DND-41 (cell line): ENCODE measurements at regions not wholly inside any gene's neighbourhood (a gene's known extent, or its start where the extent isn't known, plus 50 kb on each side); places are given as distances from the start of the nearest gene placed in this dataset.

Source experiments
- EZH2 ChIP-seq: IDR thresholded peaks from 3 replicates; pipeline ENCODE4 v1.6.1; 2012; ENCODE audit warnings: borderline replicate concordance, low read depth, mild to moderate bottlenecking, moderate library complexity, low read length, inconsistent platforms; ENCODE audit not compliant: severe bottlenecking
- TF ChIP-seq, protein P1 (sequence below): IDR thresholded peaks from 2 replicates; pipeline ENCODE4 v1.5.1; 2012; ENCODE audit warnings: borderline replicate concordance, low read length, moderate library complexity, mild to moderate bottlenecking; ENCODE audit not compliant: poor library complexity, severe bottlenecking; ENCODE audit errors: extremely low read depth

DNA sequence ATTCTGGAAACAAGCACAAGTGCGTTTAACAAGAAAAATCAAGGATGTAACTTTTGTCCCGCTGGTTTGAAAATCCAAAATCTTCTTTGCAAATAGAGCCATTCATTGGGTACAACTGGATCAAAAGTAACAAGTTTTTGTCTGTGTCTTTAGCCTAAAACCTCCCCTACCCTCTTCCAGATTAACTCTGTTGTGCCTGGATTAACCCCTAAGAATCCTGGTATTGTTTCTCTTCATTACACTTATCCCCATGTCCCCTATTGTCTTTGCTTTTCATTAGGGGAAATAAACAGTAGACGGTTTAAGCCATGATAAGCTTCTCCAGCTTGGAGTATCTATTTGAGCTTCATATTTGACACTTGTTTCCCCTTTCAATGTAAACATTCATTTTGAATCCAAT is 242.1 kb upstream of the ARGLU1 start:
- TF ChIP-seq, protein P1, sequence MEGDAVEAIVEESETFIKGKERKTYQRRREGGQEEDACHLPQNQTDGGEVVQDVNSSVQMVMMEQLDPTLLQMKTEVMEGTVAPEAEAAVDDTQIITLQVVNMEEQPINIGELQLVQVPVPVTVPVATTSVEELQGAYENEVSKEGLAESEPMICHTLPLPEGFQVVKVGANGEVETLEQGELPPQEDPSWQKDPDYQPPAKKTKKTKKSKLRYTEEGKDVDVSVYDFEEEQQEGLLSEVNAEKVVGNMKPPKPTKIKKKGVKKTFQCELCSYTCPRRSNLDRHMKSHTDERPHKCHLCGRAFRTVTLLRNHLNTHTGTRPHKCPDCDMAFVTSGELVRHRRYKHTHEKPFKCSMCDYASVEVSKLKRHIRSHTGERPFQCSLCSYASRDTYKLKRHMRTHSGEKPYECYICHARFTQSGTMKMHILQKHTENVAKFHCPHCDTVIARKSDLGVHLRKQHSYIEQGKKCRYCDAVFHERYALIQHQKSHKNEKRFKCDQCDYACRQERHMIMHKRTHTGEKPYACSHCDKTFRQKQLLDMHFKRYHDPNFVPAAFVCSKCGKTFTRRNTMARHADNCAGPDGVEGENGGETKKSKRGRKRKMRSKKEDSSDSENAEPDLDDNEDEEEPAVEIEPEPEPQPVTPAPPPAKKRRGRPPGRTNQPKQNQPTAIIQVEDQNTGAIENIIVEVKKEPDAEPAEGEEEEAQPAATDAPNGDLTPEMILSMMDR: no peak
- no peak for TF ChIP-seq EZH2
